ENCODE measurements at regions not wholly inside any gene's neighbourhood (a gene's known extent, or its start where the extent isn't known, plus 50 kb on each side); places are given as distances from the start of the nearest gene placed in this dataset.

GRCh38 chr5:97874491-97874890, 691.4 kb upstream of the RIOK2 start:
- no peaks in the 10 kb centered on the region for H3K79me2 ChIP-seq (ENCODE audit: insufficient read depth, low read length)
- Mint-ChIP-seq H3K27me3 (ENCODE audit: low read depth in 3 of 3) (peaks cover 0 to 1% (median 0%) of the 10 kb centered on the region in 3 donors), H3K9me3 (peaks cover 0 to 5% (median 2%) of the 10 kb centered on the region in 7 donors), H3K36me3 (no peaks in the 10 kb centered on the region), H3K27ac (no peak overlapping the region), H3K4me1 (no peaks in the 10 kb centered on the region), H3K4me3 (no peak overlapping the region)
- no peaks in the 10 kb centered on the region for H4K20me1 ChIP-seq (ENCODE audit: insufficient read depth, low read length)
- no CpG with 5 or more reads among the region's 2 CpGs for WGBS (ENCODE audit: insufficient coverage)
- no peak overlapping the region for H3K4me3 ChIP-seq (replicated peaks in 1 of 3; ENCODE audit: low read depth in 2 of 3, low read length in 3 of 3)
- H3K4me1 ChIP-seq (ENCODE audit: control insufficient read depth in 1 of 2, insufficient read depth in 2 of 2, low read length in 2 of 2), result no peaks in the 10 kb centered on the region
- H3K4me2 ChIP-seq (replicated peaks; ENCODE audit: extremely low read depth, low read length, poor library complexity, severe bottlenecking), result no peak overlapping the region
- TF ChIP-seq, protein P1, sequence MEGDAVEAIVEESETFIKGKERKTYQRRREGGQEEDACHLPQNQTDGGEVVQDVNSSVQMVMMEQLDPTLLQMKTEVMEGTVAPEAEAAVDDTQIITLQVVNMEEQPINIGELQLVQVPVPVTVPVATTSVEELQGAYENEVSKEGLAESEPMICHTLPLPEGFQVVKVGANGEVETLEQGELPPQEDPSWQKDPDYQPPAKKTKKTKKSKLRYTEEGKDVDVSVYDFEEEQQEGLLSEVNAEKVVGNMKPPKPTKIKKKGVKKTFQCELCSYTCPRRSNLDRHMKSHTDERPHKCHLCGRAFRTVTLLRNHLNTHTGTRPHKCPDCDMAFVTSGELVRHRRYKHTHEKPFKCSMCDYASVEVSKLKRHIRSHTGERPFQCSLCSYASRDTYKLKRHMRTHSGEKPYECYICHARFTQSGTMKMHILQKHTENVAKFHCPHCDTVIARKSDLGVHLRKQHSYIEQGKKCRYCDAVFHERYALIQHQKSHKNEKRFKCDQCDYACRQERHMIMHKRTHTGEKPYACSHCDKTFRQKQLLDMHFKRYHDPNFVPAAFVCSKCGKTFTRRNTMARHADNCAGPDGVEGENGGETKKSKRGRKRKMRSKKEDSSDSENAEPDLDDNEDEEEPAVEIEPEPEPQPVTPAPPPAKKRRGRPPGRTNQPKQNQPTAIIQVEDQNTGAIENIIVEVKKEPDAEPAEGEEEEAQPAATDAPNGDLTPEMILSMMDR (IDR thresholded peaks at IDR 0.05), result no peak
- DNase-seq, result no peak
- H3K27ac ChIP-seq (ENCODE audit: low read depth in 1 of 2, low read length in 2 of 2), result no peak overlapping the region
- intact Hi-C loops (cut with micrococcal nuclease), result no loop called here
- H2AFZ ChIP-seq (ENCODE audit: insufficient read depth, low read depth, low read length, poor library complexity, severe bottlenecking), result no peak overlapping the region
- H3K9me3 ChIP-seq (replicated peaks in 1 of 2; ENCODE audit: control insufficient read depth in 1 of 2, insufficient read depth in 1 of 2, low read length in 2 of 2), result no peaks in the 10 kb centered on the region
- no peak overlapping the region for H3K9ac ChIP-seq (ENCODE audit: insufficient read depth, low read length, poor library complexity, severe bottlenecking)
- H3K27me3 ChIP-seq (ENCODE audit: control insufficient read depth in 2 of 2, insufficient read depth in 2 of 2, low read length in 2 of 2), result no peaks in the 10 kb centered on the region
- H3K36me3 ChIP-seq (replicated peaks in 1 of 2; ENCODE audit: control insufficient read depth in 1 of 2, insufficient read depth in 2 of 2, low read length in 2 of 2), result no peaks in the 10 kb centered on the region

GRCh38 chr5:97876272-97876671, 693.2 kb upstream of the RIOK2 start:
- H3K4me1 Mint-ChIP-seq, result no peaks in the 10 kb centered on the region
- no peak overlapping the region for H3K9ac ChIP-seq (ENCODE audit: insufficient read depth, low read length, poor library complexity, severe bottlenecking)
- H3K9me3 Mint-ChIP-seq, result peaks cover 0 to 3% (median 0%) of the 10 kb centered on the region in 7 donors
- H3K27ac ChIP-seq (ENCODE audit: low read depth in 1 of 2, low read length in 2 of 2), result no peak overlapping the region
- no CpG with 5 or more reads among the region's 2 CpGs for WGBS (ENCODE audit: insufficient coverage)
- H3K36me3 ChIP-seq (replicated peaks in 1 of 2; ENCODE audit: control insufficient read depth in 1 of 2, insufficient read depth in 2 of 2, low read length in 2 of 2), result no peaks in the 10 kb centered on the region
- TF ChIP-seq, protein P1 (IDR thresholded peaks at IDR 0.05), result no peak
- no peak for DNase-seq
- H3K27me3 Mint-ChIP-seq (ENCODE audit: low read depth in 3 of 3), result peaks cover 0 to 1% (median 0%) of the 10 kb centered on the region in 3 donors
- no peaks in the 10 kb centered on the region for H4K20me1 ChIP-seq (ENCODE audit: insufficient read depth, low read length)
- no peak overlapping the region for H3K4me3 Mint-ChIP-seq
- no peak overlapping the region for H3K4me3 ChIP-seq (replicated peaks in 1 of 3; ENCODE audit: low read depth in 2 of 3, low read length in 3 of 3)
- H3K4me2 ChIP-seq (replicated peaks; ENCODE audit: extremely low read depth, low read length, poor library complexity, severe bottlenecking), result no peak overlapping the region
- no peaks in the 10 kb centered on the region for H3K79me2 ChIP-seq (ENCODE audit: insufficient read depth, low read length)
- no peaks in the 10 kb centered on the region for H3K9me3 ChIP-seq (replicated peaks in 1 of 2; ENCODE audit: control insufficient read depth in 1 of 2, insufficient read depth in 1 of 2, low read length in 2 of 2)
- H3K4me1 ChIP-seq (ENCODE audit: control insufficient read depth in 1 of 2, insufficient read depth in 2 of 2, low read length in 2 of 2), result no peaks in the 10 kb centered on the region
- no peak overlapping the region for H3K27ac Mint-ChIP-seq
- no peaks in the 10 kb centered on the region for H3K36me3 Mint-ChIP-seq
- no peaks in the 10 kb centered on the region for H3K27me3 ChIP-seq (ENCODE audit: control insufficient read depth in 2 of 2, insufficient read depth in 2 of 2, low read length in 2 of 2)
- H2AFZ ChIP-seq (ENCODE audit: insufficient read depth, low read depth, low read length, poor library complexity, severe bottlenecking), result no peak overlapping the region
- intact Hi-C loops (cut with micrococcal nuclease), result no loop called here
